Caco-2 (cell line): ENCODE measurements at regions not wholly inside any gene's neighbourhood (a gene's known extent, or its start where the extent isn't known, plus 50 kb on each side); places are given as distances from the start of the nearest gene placed in this dataset.

Experiments used
- BruUV-seq: library from RNA; stranded (reverse); fragments of 400-500 nt; replicated peaks from 2 replicates; lab custom pipeline; 2021; lab: Mats Ljungman, UMichigan
- CTCF ChIA-PET: fragments of 300-600 bp; sonication (Branson Sonifier 250); formaldehyde crosslinking; loops from one replicate; lab custom pipeline; 2022; ENCODE audit warnings: antibody characterized with exemption; lab: Charles Lee
- POLR2A ChIA-PET: fragments of 300-600 bp; sonication (Branson Sonifier 250); formaldehyde crosslinking; loops from one replicate; lab custom pipeline; 2022; ENCODE audit warnings: antibody characterized with exemption; lab: Charles Lee
- DNase-seq, 2 experiments: peaks; one replicate each; pipeline versions ENCODE4 v3.0.0 to v3.0.0-alpha.2; 2020 to 2022
- H3K27me3 ChIP-seq: replicated peaks from 2 replicates; pipeline ENCODE4 v1.6.0; 2011; ENCODE audit warnings: low read length; ENCODE audit not compliant: control insufficient read depth, insufficient read depth
- H3K36me3 ChIP-seq: 2 replicates; pipeline ENCODE4 v1.5.1; 2011; ENCODE audit warnings: low read length; ENCODE audit not compliant: control insufficient read depth, insufficient read depth
- H3K4me1 ChIP-seq: fragments of 250-450 bp; sonication (Bioruptor Pico); 2 replicates; pipeline ENCODE4 v1.5.1; 2020; ENCODE audit warnings: mild to moderate bottlenecking
- H3K4me3 ChIP-seq: 2 replicates; pipeline ENCODE4 v1.5.1; 2011; ENCODE audit warnings: low read depth, mild to moderate bottlenecking, control low read depth, low read length
- H3K9me3 ChIP-seq: fragments of 250-450 bp; sonication (Bioruptor Pico); 2 replicates; pipeline ENCODE4 v1.5.1; 2020; ENCODE audit warnings: mild to moderate bottlenecking, moderate library complexity
- H3K27ac Mint-ChIP-seq: one replicate; pipeline ENCODE4 v1.8.0; 2022; ENCODE audit warnings: mixed read lengths; ENCODE audit not compliant: unreplicated experiment
- H3K27me3 Mint-ChIP-seq: one replicate; pipeline ENCODE4 v1.8.0; 2022; ENCODE audit warnings: mixed read lengths; ENCODE audit not compliant: insufficient read depth, unreplicated experiment
- H3K36me3 Mint-ChIP-seq: one replicate; pipeline ENCODE4 v1.8.0; 2022; ENCODE audit warnings: mild to moderate bottlenecking, mixed read lengths; ENCODE audit not compliant: insufficient read depth, unreplicated experiment
- H3K4me1 Mint-ChIP-seq: one replicate; pipeline ENCODE4 v1.8.0; 2022; ENCODE audit warnings: low read depth, mixed read lengths; ENCODE audit not compliant: unreplicated experiment
- H3K4me3 Mint-ChIP-seq: one replicate; pipeline ENCODE4 v1.8.0; 2022; ENCODE audit warnings: mild to moderate bottlenecking, moderate library complexity, mixed read lengths; ENCODE audit not compliant: unreplicated experiment
- H3K9me3 Mint-ChIP-seq: one replicate; pipeline ENCODE4 v1.8.0; 2022; ENCODE audit warnings: mixed read lengths; ENCODE audit not compliant: unreplicated experiment
- intact Hi-C: fragments of 100-400 bp; cut with micrococcal nuclease; formaldehyde crosslinking; loops from one replicate; pipeline ENCODE4 v1.10.0; 2022; ENCODE audit not compliant: unreplicated experiment
- TF ChIP-seq, protein P1 (sequence below), 2 experiments: fragments of 200-600 bp in 1 of 2; IDR thresholded peaks; 1 replicate in 1 of 2; 2 replicates in 1 of 2; pipeline versions ENCODE4 v1.5.1 to v1.8.0; 2011 to 2022; ENCODE audit warnings: antibody characterized with exemption in 1 of 2, control low read depth in 1 of 2, inconsistent platforms in 1 of 2, low read depth in 1 of 2, low read length in 1 of 2, mild to moderate bottlenecking in 1 of 2, moderate library complexity in 1 of 2; ENCODE audit not compliant: insufficient read depth in 1 of 2, severe bottlenecking in 1 of 2, unreplicated experiment in 1 of 2

DNA sequence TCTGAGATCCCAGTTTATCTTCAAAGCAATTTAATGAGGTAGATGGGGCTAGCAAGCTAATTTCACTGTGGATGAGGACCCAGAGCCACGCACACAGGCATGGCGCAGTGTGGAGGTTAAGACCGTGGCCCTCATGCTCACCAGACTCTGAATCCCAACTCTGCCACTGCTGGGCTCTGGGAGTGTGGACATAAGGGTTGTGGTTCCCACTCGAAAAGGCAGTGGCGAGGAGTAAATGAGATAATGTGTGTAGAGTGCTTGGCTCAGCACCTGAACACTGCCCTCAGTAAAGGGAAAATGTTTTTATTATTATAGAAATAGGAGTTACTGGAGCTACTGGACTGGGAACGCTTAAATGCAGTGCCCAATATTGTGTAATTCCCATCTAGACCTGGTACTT is 243.5 kb upstream of the TPM1 start:
- H3K4me3 Mint-ChIP-seq: no peak overlapping the region
- intact Hi-C loops: no loop called here
- Histone ChIP-seq H3K27me3 (no peaks in the 10 kb centered on the region), H3K4me3 (no peak overlapping the region), H3K4me1 (0 out of 2 replicates have a peak, but pooled peaks cover 10% of the 10 kb centered on the region), H3K36me3 (peaks cover 1% of the 10 kb centered on the region), H3K9me3 (no peaks in the 10 kb centered on the region)
- ChIA-PET POLR2A (no interaction called here), CTCF (interaction anchor here (0.7 kb wide), 1 partner anchor 8 kb away, joined by 3 read pairs; no protein-coding TSS in a partner anchor)
- H3K27me3 Mint-ChIP-seq: no peaks in the 10 kb centered on the region
- DNase-seq: no peak
- TF ChIP-seq, protein P1, sequence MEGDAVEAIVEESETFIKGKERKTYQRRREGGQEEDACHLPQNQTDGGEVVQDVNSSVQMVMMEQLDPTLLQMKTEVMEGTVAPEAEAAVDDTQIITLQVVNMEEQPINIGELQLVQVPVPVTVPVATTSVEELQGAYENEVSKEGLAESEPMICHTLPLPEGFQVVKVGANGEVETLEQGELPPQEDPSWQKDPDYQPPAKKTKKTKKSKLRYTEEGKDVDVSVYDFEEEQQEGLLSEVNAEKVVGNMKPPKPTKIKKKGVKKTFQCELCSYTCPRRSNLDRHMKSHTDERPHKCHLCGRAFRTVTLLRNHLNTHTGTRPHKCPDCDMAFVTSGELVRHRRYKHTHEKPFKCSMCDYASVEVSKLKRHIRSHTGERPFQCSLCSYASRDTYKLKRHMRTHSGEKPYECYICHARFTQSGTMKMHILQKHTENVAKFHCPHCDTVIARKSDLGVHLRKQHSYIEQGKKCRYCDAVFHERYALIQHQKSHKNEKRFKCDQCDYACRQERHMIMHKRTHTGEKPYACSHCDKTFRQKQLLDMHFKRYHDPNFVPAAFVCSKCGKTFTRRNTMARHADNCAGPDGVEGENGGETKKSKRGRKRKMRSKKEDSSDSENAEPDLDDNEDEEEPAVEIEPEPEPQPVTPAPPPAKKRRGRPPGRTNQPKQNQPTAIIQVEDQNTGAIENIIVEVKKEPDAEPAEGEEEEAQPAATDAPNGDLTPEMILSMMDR (IDR thresholded peaks at IDR 0.05; ENCODE audit: insufficient read depth in 1 of 2, low read depth in 1 of 2, low read length in 1 of 2, severe bottlenecking in 1 of 2, unreplicated experiment in 1 of 2): no peak
- no peaks in the 10 kb centered on the region for H3K9me3 Mint-ChIP-seq
- BruUV-seq: no TSS peak
- H3K4me1 Mint-ChIP-seq: peaks cover 9% of the 10 kb centered on the region
- no peak overlapping the region for H3K27ac Mint-ChIP-seq
- H3K36me3 Mint-ChIP-seq: peaks cover 67% of the 10 kb centered on the region

DNA sequence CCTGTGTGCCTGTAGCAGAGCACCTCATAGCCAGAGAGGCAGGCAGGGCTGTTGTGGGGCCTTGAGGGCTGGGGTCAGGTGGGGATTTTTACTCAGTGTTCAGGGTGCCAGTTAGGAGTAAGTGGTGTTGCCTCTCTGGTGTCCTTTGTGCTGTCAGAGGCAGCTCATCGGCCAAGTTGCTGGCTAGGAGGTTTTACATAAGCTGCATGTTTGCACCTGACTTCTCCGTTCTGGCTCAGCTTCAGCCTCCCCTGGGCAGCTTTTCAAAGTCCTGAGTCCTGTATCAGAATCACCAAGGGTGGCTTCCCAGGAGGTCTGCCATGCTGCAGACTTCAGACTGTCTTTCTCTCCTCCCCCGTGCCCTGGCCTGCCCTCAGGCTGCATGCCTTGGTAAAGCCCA is 242.6 kb upstream of the TPM1 start:
- intact Hi-C loops: no loop called here
- H3K36me3 ChIP-seq: peaks cover 1% of the 10 kb centered on the region
- Mint-ChIP-seq H3K4me1 (peaks cover 9% of the 10 kb centered on the region), H3K27ac (no peak overlapping the region), H3K4me3 (no peak overlapping the region), H3K27me3 (no peaks in the 10 kb centered on the region), H3K36me3 (peaks cover 64% of the 10 kb centered on the region), H3K9me3 (no peaks in the 10 kb centered on the region)
- TF ChIP-seq, protein P1 (IDR thresholded peaks at IDR 0.05; ENCODE audit: insufficient read depth in 1 of 2, low read depth in 1 of 2, low read length in 1 of 2, severe bottlenecking in 1 of 2, unreplicated experiment in 1 of 2): no peak
- DNase-seq: no peak
- no peak overlapping the region for H3K4me3 ChIP-seq
- ChIA-PET CTCF (no interaction called here), POLR2A (no interaction called here)
- no peaks in the 10 kb centered on the region for H3K27me3 ChIP-seq
- H3K9me3 ChIP-seq: no peaks in the 10 kb centered on the region
- no TSS peak for BruUV-seq
- 0 out of 2 replicates have a peak, but pooled peaks cover 10% of the 10 kb centered on the region for H3K4me1 ChIP-seq

DNA sequence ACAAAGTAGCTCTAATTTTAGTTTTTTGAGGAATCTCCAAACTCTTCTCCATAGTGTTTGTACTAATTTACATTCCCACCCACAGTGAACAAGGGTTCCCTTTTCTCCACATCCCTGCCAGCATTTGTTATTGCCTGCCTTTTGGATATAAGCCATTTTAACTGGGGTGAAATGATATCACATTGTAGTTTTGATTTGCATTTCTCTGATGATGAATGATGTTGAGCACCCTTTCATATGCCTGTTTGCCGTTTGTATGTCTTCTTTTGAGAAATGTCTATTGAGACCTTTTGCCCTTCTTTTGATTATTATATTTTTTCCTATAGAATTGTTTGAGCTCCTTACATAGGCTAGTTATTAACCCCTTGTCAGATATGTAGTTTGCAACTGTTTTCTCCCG is 239.9 kb upstream of the TPM1 start:
- H3K4me3 Mint-ChIP-seq: no peak overlapping the region
- Histone ChIP-seq H3K27me3 (no peaks in the 10 kb centered on the region), H3K4me3 (no peak overlapping the region), H3K9me3 (no peaks in the 10 kb centered on the region), H3K36me3 (peaks cover 3% of the 10 kb centered on the region), H3K4me1 (0 out of 2 replicates have a peak, but pooled peaks cover 10% of the 10 kb centered on the region)
- no TSS peak for BruUV-seq
- H3K27ac Mint-ChIP-seq: no peak overlapping the region
- DNase-seq: no peak
- peaks cover 4% of the 10 kb centered on the region for H3K4me1 Mint-ChIP-seq
- TF ChIP-seq, protein P1 (IDR thresholded peaks at IDR 0.05; ENCODE audit: insufficient read depth in 1 of 2, low read depth in 1 of 2, low read length in 1 of 2, severe bottlenecking in 1 of 2, unreplicated experiment in 1 of 2): no peak
- POLR2A ChIA-PET: no interaction called here
- intact Hi-C loops: no loop called here
- H3K36me3 Mint-ChIP-seq: peaks cover 70% of the 10 kb centered on the region
- H3K9me3 Mint-ChIP-seq: no peaks in the 10 kb centered on the region
- CTCF ChIA-PET: no interaction called here
- no peaks in the 10 kb centered on the region for H3K27me3 Mint-ChIP-seq
